Liver (tissue), 3 donors: ENCODE measurements at regions not wholly inside any gene's neighbourhood (a gene's known extent, or its start where the extent isn't known, plus 50 kb on each side); places are given as distances from the start of the nearest gene placed in this dataset.

Experiments
- ATF3 ChIP-seq: IDR thresholded peaks from 2 replicates; pipeline ENCODE4 v1.6.1; 2016; ENCODE audit warnings: antibody characterized with exemption
- EGR1 ChIP-seq, 2 donors: IDR thresholded peaks; 2 replicates each; pipeline ENCODE4 v1.6.1; 2016 to 2018; ENCODE audit warnings: antibody characterized with exemption in 2 of 2, low read depth in 2 of 2
- GABPA ChIP-seq, 2 donors: IDR thresholded peaks in 1 of 2; conservative IDR thresholded peaks in 1 of 2; 2 replicates each; pipeline ENCODE4 v1.6.1; 2016; ENCODE audit warnings: antibody characterized with exemption in 2 of 2, mild to moderate bottlenecking in 1 of 2, moderate library complexity in 1 of 2
- HNF4A ChIP-seq, 2 donors: conservative IDR thresholded peaks; 2 replicates each; pipeline ENCODE4 v1.6.1; 2016; ENCODE audit warnings: antibody characterized with exemption in 2 of 2, mild to moderate bottlenecking in 2 of 2
- JUND ChIP-seq, 2 donors: IDR thresholded peaks; 2 replicates each; pipeline ENCODE4 v1.6.1; 2016; ENCODE audit warnings: antibody characterized with exemption in 2 of 2
- MAX ChIP-seq: IDR thresholded peaks from 2 replicates; pipeline ENCODE4 v1.6.1; 2016; ENCODE audit warnings: antibody characterized with exemption
- NR2F2 ChIP-seq: IDR thresholded peaks from 2 replicates; pipeline ENCODE4 v1.6.1; 2016; ENCODE audit warnings: antibody characterized with exemption
- RAD21 ChIP-seq, 2 donors: IDR thresholded peaks; 2 replicates each; pipeline ENCODE4 v1.6.1; 2016; ENCODE audit warnings: antibody characterized with exemption in 2 of 2, mild to moderate bottlenecking in 2 of 2
- REST ChIP-seq: IDR thresholded peaks from 2 replicates; pipeline ENCODE4 v1.6.1; 2016; ENCODE audit warnings: antibody characterized with exemption, mild to moderate bottlenecking
- RXRA ChIP-seq, 2 donors: IDR thresholded peaks; 2 replicates each; pipeline ENCODE4 v1.6.1; 2017 to 2018; ENCODE audit warnings: antibody characterized with exemption in 2 of 2, mild to moderate bottlenecking in 1 of 2
- SP1 ChIP-seq: IDR thresholded peaks from 2 replicates; pipeline ENCODE4 v1.6.1; 2018; ENCODE audit warnings: antibody characterized with exemption, mild to moderate bottlenecking
- TAF1 ChIP-seq: conservative IDR thresholded peaks from 2 replicates; pipeline ENCODE4 v1.6.1; 2016; ENCODE audit warnings: antibody characterized with exemption, mild to moderate bottlenecking
- YY1 ChIP-seq: IDR thresholded peaks from 2 replicates; pipeline ENCODE4 v1.6.1; 2016; ENCODE audit warnings: antibody characterized with exemption, mild to moderate bottlenecking
- TF ChIP-seq, protein P1 (sequence below): fragments of 150-350 bp; IDR thresholded peaks from 2 replicates; pipeline ENCODE4 v1.5.1; 2017; ENCODE audit warnings: improper control_type of control experiment, low read depth, low read length; ENCODE audit not compliant: missing input control
- donor health status: healthy.
- donor health status: healthy.

DNA sequence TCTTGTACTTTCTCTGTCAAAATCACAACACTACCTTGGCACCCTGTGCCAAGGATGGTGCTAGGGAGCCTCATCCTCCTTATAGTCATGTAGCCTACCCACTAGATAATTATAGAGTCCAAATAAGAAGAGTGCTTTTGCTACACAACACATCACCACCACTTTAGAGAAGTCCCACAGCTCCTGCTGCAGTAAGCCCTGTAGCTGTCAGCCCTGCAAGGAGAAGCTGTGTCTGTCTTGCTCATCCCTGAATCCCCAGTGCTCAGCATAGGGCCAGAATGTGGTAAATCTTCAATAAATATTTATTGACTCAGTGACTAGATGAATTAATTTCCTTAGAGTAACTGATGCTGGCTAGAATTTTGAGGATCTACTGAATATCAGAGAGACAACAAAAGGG is 190.8 kb downstream of the ZNF621 start:
- TF ChIP-seq, protein P1, sequence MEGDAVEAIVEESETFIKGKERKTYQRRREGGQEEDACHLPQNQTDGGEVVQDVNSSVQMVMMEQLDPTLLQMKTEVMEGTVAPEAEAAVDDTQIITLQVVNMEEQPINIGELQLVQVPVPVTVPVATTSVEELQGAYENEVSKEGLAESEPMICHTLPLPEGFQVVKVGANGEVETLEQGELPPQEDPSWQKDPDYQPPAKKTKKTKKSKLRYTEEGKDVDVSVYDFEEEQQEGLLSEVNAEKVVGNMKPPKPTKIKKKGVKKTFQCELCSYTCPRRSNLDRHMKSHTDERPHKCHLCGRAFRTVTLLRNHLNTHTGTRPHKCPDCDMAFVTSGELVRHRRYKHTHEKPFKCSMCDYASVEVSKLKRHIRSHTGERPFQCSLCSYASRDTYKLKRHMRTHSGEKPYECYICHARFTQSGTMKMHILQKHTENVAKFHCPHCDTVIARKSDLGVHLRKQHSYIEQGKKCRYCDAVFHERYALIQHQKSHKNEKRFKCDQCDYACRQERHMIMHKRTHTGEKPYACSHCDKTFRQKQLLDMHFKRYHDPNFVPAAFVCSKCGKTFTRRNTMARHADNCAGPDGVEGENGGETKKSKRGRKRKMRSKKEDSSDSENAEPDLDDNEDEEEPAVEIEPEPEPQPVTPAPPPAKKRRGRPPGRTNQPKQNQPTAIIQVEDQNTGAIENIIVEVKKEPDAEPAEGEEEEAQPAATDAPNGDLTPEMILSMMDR = no peak
- TF ChIP-seq REST (no peak), MAX (no peak), EGR1 (IDR thresholded peaks at IDR 0.05; ENCODE audit: low read depth in 2 of 2) (no peak), RAD21 (IDR thresholded peaks at IDR 0.05) (no peak), JUND (IDR thresholded peaks at IDR 0.05) (no peak), GABPA (IDR thresholded peaks at IDR 0.05 in 1 of 2, conservative IDR thresholded peaks at IDR 0.05 in 1 of 2) (no peak), YY1 (no peak), TAF1 (no peak), SP1 (no peak), RXRA (IDR thresholded peaks at IDR 0.05) (no peak), NR2F2 (no peak), ATF3 (no peak), HNF4A (conservative IDR thresholded peaks at IDR 0.05) (no peak)
